Parathyroid adenoma (tissue), 2 donors: ENCODE measurements at regions not wholly inside any gene's neighbourhood (a gene's known extent, or its start where the extent isn't known, plus 50 kb on each side); places are given as distances from the start of the nearest gene placed in this dataset.

Experiments
- H2AFZ ChIP-seq: fragments of 300-600 bp; sonication (generic); one replicate; pipeline ENCODE4 v1.7.0; 2017; ENCODE audit warnings: antibody characterized with exemption, mild to moderate bottlenecking
- H3K27ac ChIP-seq: fragments of 300-600 bp; sonication (generic); one replicate; pipeline ENCODE4 v1.7.0; 2017
- H3K27me3 ChIP-seq: fragments of 300-600 bp; sonication (generic); one replicate; pipeline ENCODE4 v1.7.0; 2017; ENCODE audit warnings: low read length; ENCODE audit not compliant: control insufficient read depth, insufficient read depth
- H3K36me3 ChIP-seq: fragments of 300-600 bp; sonication (generic); one replicate; pipeline ENCODE4 v1.7.0; 2017; ENCODE audit warnings: low read length; ENCODE audit not compliant: control insufficient read depth, insufficient read depth
- H3K4me1 ChIP-seq: fragments of 300-600 bp; sonication (generic); one replicate; pipeline ENCODE4 v1.7.0; 2017; ENCODE audit warnings: control low read depth
- H3K4me2 ChIP-seq: fragments of 300-600 bp; sonication (generic); one replicate; pipeline ENCODE4 v1.7.0; 2017; ENCODE audit warnings: low read length
- H3K4me3 ChIP-seq: fragments of 300-600 bp; sonication (generic); one replicate; pipeline ENCODE4 v1.7.0; 2017; ENCODE audit warnings: low read depth, low read length
- H3K79me2 ChIP-seq: fragments of 300-600 bp; sonication (generic); one replicate; pipeline ENCODE4 v1.7.0; 2017; ENCODE audit warnings: control low read depth
- H3K9ac ChIP-seq: fragments of 300-600 bp; sonication (generic); one replicate; pipeline ENCODE4 v1.7.0; 2017; ENCODE audit warnings: mild to moderate bottlenecking
- H3K9me3 ChIP-seq: fragments of 300-600 bp; sonication (generic); one replicate; pipeline ENCODE4 v1.7.0; 2017; ENCODE audit warnings: low read length; ENCODE audit not compliant: control insufficient read depth
- TF ChIP-seq, protein P1 (sequence below): fragments of 300-600 bp; sonication (generic); IDR thresholded peaks from one replicate; pipeline ENCODE4 v1.7.0; 2017; ENCODE audit warnings: antibody characterized with exemption, mild to moderate bottlenecking
- donor health status: primary hyperparathyroidism.

- Histone ChIP-seq H3K27ac (no peak overlapping the region), H3K79me2 (no peaks in the 10 kb centered on the region), H3K4me1 (peaks cover 4% of the 10 kb centered on the region), H3K9ac (no peak overlapping the region), H3K27me3 (no peaks in the 10 kb centered on the region), H2AFZ (no peak overlapping the region), H3K4me2 (no peak overlapping the region), H3K4me3 (no peak overlapping the region), H3K9me3 (no peaks in the 10 kb centered on the region), H3K36me3 (no peaks in the 10 kb centered on the region)
- TF ChIP-seq, protein P1, sequence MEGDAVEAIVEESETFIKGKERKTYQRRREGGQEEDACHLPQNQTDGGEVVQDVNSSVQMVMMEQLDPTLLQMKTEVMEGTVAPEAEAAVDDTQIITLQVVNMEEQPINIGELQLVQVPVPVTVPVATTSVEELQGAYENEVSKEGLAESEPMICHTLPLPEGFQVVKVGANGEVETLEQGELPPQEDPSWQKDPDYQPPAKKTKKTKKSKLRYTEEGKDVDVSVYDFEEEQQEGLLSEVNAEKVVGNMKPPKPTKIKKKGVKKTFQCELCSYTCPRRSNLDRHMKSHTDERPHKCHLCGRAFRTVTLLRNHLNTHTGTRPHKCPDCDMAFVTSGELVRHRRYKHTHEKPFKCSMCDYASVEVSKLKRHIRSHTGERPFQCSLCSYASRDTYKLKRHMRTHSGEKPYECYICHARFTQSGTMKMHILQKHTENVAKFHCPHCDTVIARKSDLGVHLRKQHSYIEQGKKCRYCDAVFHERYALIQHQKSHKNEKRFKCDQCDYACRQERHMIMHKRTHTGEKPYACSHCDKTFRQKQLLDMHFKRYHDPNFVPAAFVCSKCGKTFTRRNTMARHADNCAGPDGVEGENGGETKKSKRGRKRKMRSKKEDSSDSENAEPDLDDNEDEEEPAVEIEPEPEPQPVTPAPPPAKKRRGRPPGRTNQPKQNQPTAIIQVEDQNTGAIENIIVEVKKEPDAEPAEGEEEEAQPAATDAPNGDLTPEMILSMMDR = no peak
These were observed 183.7 kb downstream of the RGS3 start for GRCh38 chr9:113646946-113647914.

DNA sequence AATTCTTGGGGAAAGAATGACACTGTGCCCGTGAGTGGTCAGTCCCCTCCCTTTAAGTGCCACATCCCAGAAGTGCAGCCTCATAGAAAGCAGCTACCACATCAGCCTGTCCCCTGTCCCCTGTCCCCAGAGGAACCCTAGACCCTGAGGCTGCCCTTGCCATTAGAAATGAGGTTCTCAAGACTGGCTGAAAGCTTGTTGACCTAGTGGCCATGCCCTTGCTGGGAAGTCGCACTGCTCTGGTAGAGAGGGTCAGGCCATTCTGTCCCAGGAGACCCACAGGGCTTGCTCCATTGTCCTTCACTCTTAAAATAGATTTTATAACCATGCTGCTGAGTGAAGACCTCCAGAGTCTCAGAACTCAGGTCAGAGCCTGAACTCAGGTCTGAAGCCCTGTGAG is 184.5 kb downstream of the RGS3 start:
- H3K4me3 ChIP-seq = no peak overlapping the region
- no peaks in the 10 kb centered on the region for H3K36me3 ChIP-seq
- TF ChIP-seq, protein P1 = no peak
- H3K79me2 ChIP-seq = no peaks in the 10 kb centered on the region
- H2AFZ ChIP-seq = no peak overlapping the region
- peaks cover 4% of the 10 kb centered on the region for H3K4me1 ChIP-seq
- H3K27ac ChIP-seq = no peak overlapping the region
- H3K4me2 ChIP-seq = no peak overlapping the region
- no peaks in the 10 kb centered on the region for H3K27me3 ChIP-seq
- H3K9me3 ChIP-seq = no peaks in the 10 kb centered on the region
- H3K9ac ChIP-seq = no peak overlapping the region

DNA sequence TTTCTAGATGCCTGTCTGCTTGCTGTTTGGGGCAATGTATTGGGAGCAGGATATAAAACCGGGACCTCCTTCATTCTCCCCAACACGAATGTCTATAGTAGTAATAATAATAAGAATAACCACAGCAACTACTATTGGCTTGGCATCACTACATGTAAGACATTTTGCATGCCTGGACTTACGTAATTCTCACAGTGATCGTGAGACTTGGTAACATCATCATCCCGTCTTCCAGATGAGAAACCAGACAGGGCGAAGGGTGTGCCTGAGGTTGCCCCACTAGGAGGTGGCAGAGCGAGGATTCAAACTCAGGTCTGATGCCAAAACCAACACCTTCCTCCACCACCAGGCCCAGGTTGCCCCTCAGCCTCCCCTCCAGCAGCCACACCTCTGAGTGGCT is 185.1 kb downstream of the RGS3 start:
- Histone ChIP-seq H3K27ac (no peak overlapping the region), H3K36me3 (no peaks in the 10 kb centered on the region)
- TF ChIP-seq, protein P1 = no peak

GRCh38 chr9:113649054-113649453 is 185.5 kb downstream of the RGS3 start:
- no peaks in the 10 kb centered on the region for H3K79me2 ChIP-seq

More for the DNA sequence above, 185.1 kb downstream of the RGS3 start:
- H3K4me1 ChIP-seq = peaks cover 4% of the 10 kb centered on the region
- H3K27me3 ChIP-seq = no peaks in the 10 kb centered on the region
- H3K4me2 ChIP-seq = no peak overlapping the region
- H2AFZ ChIP-seq = no peak overlapping the region
- H3K79me2 ChIP-seq = no peaks in the 10 kb centered on the region
- no peak overlapping the region for H3K4me3 ChIP-seq
- H3K9ac ChIP-seq = no peak overlapping the region
- H3K9me3 ChIP-seq = no peaks in the 10 kb centered on the region

More at GRCh38 chr9:113649054-113649453, 185.5 kb downstream of the RGS3 start:
- Histone ChIP-seq H3K4me1 (peaks cover 4% of the 10 kb centered on the region), H3K9me3 (no peaks in the 10 kb centered on the region), H3K4me2 (no peak overlapping the region), H3K36me3 (no peaks in the 10 kb centered on the region), H2AFZ (no peak overlapping the region), H3K27me3 (no peaks in the 10 kb centered on the region), H3K9ac (no peak overlapping the region), H3K4me3 (no peak overlapping the region), H3K27ac (no peak overlapping the region)
- TF ChIP-seq, protein P1 = no peak
